KOPT-K1 (cell line): ENCODE measurements at regions not wholly inside any gene's neighbourhood (a gene's known extent, or its start where the extent isn't known, plus 50 kb on each side); places are given as distances from the start of the nearest gene placed in this dataset.

Source experiments
- H3K27ac ChIP-seq: fragments of 200-600 bp; sonication (generic); 2 replicates; pipeline ENCODE4 v1.5.1; 2016; ENCODE audit warnings: antibody characterized with exemption, mild to moderate bottlenecking, low read depth, low read length; ENCODE audit not compliant: poor library complexity, severe bottlenecking
- H3K36me3 ChIP-seq: fragments of 200-600 bp; sonication (generic); 2 replicates; pipeline ENCODE4 v1.5.1; 2017; ENCODE audit warnings: antibody characterized with exemption, mild to moderate bottlenecking, low read length, moderate library complexity; ENCODE audit not compliant: insufficient read depth
- H3K9me3 ChIP-seq: fragments of 200-600 bp; sonication (generic); 2 replicates; pipeline ENCODE4 v1.5.1; 2017; ENCODE audit warnings: antibody characterized with exemption, low read length, mild to moderate bottlenecking; ENCODE audit not compliant: insufficient read depth, poor library complexity, severe bottlenecking

- H3K9me3 ChIP-seq = no peaks in the 10 kb centered on the region
- H3K36me3 ChIP-seq = no peaks in the 10 kb centered on the region
- H3K27ac ChIP-seq = no peak overlapping the region
Measured at GRCh38 chr11:79686703-79687419, 246.0 kb upstream of the TENM4 start.

- Histone ChIP-seq H3K9me3 (no peaks in the 10 kb centered on the region), H3K27ac (no peak overlapping the region), H3K36me3 (no peaks in the 10 kb centered on the region)
Measured at GRCh38 chr11:79683930-79684329, 243.1 kb upstream of the TENM4 start.

GRCh38 chr11:79678780-79679452 lies 238.1 kb upstream of the TENM4 start:
- no peak overlapping the region for H3K27ac ChIP-seq
- H3K36me3 ChIP-seq = no peaks in the 10 kb centered on the region

GRCh38 chr11:79676396-79676795 lies 235.6 kb upstream of the TENM4 start:
- Histone ChIP-seq H3K9me3 (no peaks in the 10 kb centered on the region), H3K27ac (no peak overlapping the region), H3K36me3 (no peaks in the 10 kb centered on the region)

More at GRCh38 chr11:79678780-79679452, 238.1 kb upstream of the TENM4 start:
- no peaks in the 10 kb centered on the region for H3K9me3 ChIP-seq

- Histone ChIP-seq H3K36me3 (no peaks in the 10 kb centered on the region), H3K27ac (no peak overlapping the region), H3K9me3 (no peaks in the 10 kb centered on the region)
Measured at GRCh38 chr11:79675081-79675480, 234.3 kb upstream of the TENM4 start.

GRCh38 chr11:79672786-79673185 lies 232.0 kb upstream of the TENM4 start:
- Histone ChIP-seq H3K27ac (no peak overlapping the region), H3K36me3 (no peaks in the 10 kb centered on the region), H3K9me3 (no peaks in the 10 kb centered on the region)

GRCh38 chr11:79671401-79671800 lies 230.6 kb upstream of the TENM4 start:
- Histone ChIP-seq H3K27ac (no peak overlapping the region), H3K9me3 (no peaks in the 10 kb centered on the region), H3K36me3 (no peaks in the 10 kb centered on the region)

GRCh38 chr11:79670882-79671281 lies 230.1 kb upstream of the TENM4 start:
- Histone ChIP-seq H3K9me3 (no peaks in the 10 kb centered on the region), H3K36me3 (no peaks in the 10 kb centered on the region), H3K27ac (no peak overlapping the region)

GRCh38 chr11:79668575-79668974 lies 227.7 kb upstream of the TENM4 start:
- H3K9me3 ChIP-seq = no peaks in the 10 kb centered on the region
- H3K36me3 ChIP-seq = no peaks in the 10 kb centered on the region
- no peak overlapping the region for H3K27ac ChIP-seq

GRCh38 chr11:79667380-79667779 lies 226.6 kb upstream of the TENM4 start:
- H3K27ac ChIP-seq = no peak overlapping the region
- no peaks in the 10 kb centered on the region for H3K36me3 ChIP-seq
- no peaks in the 10 kb centered on the region for H3K9me3 ChIP-seq

GRCh38 chr11:79663017-79663416 lies 222.2 kb upstream of the TENM4 start:
- no peaks in the 10 kb centered on the region for H3K36me3 ChIP-seq
- H3K9me3 ChIP-seq = no peaks in the 10 kb centered on the region
- H3K27ac ChIP-seq = no peak overlapping the region

GRCh38 chr11:79661373-79661772 lies 220.5 kb upstream of the TENM4 start:
- Histone ChIP-seq H3K36me3 (no peaks in the 10 kb centered on the region), H3K9me3 (no peaks in the 10 kb centered on the region), H3K27ac (no peak overlapping the region)

GRCh38 chr11:79648766-79649520 lies 208.1 kb upstream of the TENM4 start:
- H3K9me3 ChIP-seq = no peaks in the 10 kb centered on the region
- no peaks in the 10 kb centered on the region for H3K36me3 ChIP-seq
- H3K27ac ChIP-seq = no peak overlapping the region

- Histone ChIP-seq H3K27ac (no peak overlapping the region), H3K9me3 (no peaks in the 10 kb centered on the region), H3K36me3 (no peaks in the 10 kb centered on the region)
Measured at GRCh38 chr11:79637219-79637618, 196.4 kb upstream of the TENM4 start.

- Histone ChIP-seq H3K9me3 (no peaks in the 10 kb centered on the region), H3K36me3 (no peaks in the 10 kb centered on the region), H3K27ac (no peak overlapping the region)
Measured at GRCh38 chr11:79634905-79635304, 194.1 kb upstream of the TENM4 start.
